ENCODE measurements at regions not wholly inside any gene's neighbourhood (a gene's known extent, or its start where the extent isn't known, plus 50 kb on each side); places are given as distances from the start of the nearest gene placed in this dataset.

DNA sequence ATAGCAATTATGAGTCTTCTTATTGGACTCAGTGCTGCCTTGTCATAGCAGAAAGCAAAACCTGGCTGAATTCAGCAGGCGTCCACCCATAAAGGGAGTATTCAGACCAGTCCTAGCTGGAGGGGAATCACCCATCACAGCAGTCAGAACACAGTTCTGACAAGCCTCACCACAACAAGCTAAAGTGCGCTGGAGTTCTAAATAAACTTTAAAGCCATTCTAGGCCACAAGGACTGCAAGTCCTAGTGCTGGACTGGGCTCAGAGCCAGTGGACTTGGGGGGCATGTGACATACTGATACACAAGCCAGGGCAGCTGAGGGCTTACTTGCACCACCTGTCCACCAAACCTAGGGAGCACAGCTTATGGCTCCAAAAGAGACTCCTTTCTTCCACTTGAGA is 115.3 kb upstream of the PCSK5 start:
- TF ChIP-seq, protein P1, sequence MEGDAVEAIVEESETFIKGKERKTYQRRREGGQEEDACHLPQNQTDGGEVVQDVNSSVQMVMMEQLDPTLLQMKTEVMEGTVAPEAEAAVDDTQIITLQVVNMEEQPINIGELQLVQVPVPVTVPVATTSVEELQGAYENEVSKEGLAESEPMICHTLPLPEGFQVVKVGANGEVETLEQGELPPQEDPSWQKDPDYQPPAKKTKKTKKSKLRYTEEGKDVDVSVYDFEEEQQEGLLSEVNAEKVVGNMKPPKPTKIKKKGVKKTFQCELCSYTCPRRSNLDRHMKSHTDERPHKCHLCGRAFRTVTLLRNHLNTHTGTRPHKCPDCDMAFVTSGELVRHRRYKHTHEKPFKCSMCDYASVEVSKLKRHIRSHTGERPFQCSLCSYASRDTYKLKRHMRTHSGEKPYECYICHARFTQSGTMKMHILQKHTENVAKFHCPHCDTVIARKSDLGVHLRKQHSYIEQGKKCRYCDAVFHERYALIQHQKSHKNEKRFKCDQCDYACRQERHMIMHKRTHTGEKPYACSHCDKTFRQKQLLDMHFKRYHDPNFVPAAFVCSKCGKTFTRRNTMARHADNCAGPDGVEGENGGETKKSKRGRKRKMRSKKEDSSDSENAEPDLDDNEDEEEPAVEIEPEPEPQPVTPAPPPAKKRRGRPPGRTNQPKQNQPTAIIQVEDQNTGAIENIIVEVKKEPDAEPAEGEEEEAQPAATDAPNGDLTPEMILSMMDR (tag by site-specific recombination; IDR thresholded peaks at IDR 0.05) = no peak
- TF ChIP-seq MZF1 (tag by site-specific recombination; IDR thresholded peaks at IDR 0.05; ENCODE audit: borderline replicate concordance) (no peak), ZNF138 (tag by site-specific recombination; IDR thresholded peaks at IDR 0.05; ENCODE audit: borderline replicate concordance) (no peak), ZIC2 (tag by site-specific recombination; IDR thresholded peaks at IDR 0.05) (no peak)
- TF ChIP-seq, protein P2, sequence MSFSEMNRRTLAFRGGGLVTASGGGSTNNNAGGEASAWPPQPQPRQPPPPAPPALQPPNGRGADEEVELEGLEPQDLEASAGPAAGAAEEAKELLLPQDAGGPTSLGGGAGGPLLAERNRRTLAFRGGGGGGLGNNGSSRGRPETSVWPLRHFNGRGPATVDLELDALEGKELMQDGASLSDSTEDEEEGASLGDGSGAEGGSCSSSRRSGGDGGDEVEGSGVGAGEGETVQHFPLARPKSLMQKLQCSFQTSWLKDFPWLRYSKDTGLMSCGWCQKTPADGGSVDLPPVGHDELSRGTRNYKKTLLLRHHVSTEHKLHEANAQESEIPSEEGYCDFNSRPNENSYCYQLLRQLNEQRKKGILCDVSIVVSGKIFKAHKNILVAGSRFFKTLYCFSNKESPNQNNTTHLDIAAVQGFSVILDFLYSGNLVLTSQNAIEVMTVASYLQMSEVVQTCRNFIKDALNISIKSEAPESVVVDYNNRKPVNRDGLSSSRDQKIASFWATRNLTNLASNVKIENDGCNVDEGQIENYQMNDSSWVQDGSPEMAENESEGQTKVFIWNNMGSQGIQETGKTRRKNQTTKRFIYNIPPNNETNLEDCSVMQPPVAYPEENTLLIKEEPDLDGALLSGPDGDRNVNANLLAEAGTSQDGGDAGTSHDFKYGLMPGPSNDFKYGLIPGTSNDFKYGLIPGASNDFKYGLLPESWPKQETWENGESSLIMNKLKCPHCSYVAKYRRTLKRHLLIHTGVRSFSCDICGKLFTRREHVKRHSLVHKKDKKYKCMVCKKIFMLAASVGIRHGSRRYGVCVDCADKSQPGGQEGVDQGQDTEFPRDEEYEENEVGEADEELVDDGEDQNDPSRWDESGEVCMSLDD (tag by site-specific recombination; IDR thresholded peaks at IDR 0.05) = no peak

Measured in HEK293 (cell line).